Endothelial cell of umbilical vein (primary cell): ENCODE measurements at regions not wholly inside any gene's neighbourhood (a gene's known extent, or its start where the extent isn't known, plus 50 kb on each side); places are given as distances from the start of the nearest gene placed in this dataset.

ENCODE experiments used
- CTCF ChIP-seq, 2 donors: IDR thresholded peaks; 1 replicate in 1 of 2; 2 replicates in 1 of 2; pipeline ENCODE4 v1.5.1; 2011; ENCODE audit warnings: low read length in 2 of 2, mild to moderate bottlenecking in 2 of 2, moderate library complexity in 2 of 2, control low read depth in 1 of 2, inconsistent platforms in 1 of 2, low read depth in 1 of 2; ENCODE audit not compliant: insufficient read depth in 1 of 2; ENCODE audit errors: extremely low read depth in 1 of 2
- EZH2 ChIP-seq: IDR thresholded peaks from 2 replicates; pipeline ENCODE4 v1.6.1; 2012; ENCODE audit warnings: borderline replicate concordance, low read depth, mild to moderate bottlenecking, moderate library complexity, low read length, inconsistent platforms; ENCODE audit not compliant: severe bottlenecking
- FOS ChIP-seq: IDR thresholded peaks from 2 replicates; pipeline ENCODE4 v1.6.1; 2011; ENCODE audit warnings: mild to moderate bottlenecking, low read length, moderate library complexity, borderline replicate concordance; ENCODE audit not compliant: insufficient read depth
- MAX ChIP-seq: IDR thresholded peaks from 2 replicates; pipeline ENCODE4 v1.6.1; 2011; ENCODE audit not compliant: insufficient read depth, insufficient read length
- POLR2A ChIP-seq: IDR thresholded peaks from 2 replicates; pipeline ENCODE4 v1.6.1; 2012; ENCODE audit warnings: low read depth, mild to moderate bottlenecking, control low read depth, low read length
- POLR2AphosphoS5 ChIP-seq: IDR thresholded peaks from 2 replicates; pipeline ENCODE4 v1.6.1; 2012; ENCODE audit warnings: low read depth, mild to moderate bottlenecking, control low read depth, low read length, moderate library complexity; ENCODE audit not compliant: insufficient read depth

- TF ChIP-seq CTCF (IDR thresholded peaks at IDR 0.05; ENCODE audit: extremely low read depth in 1 of 2, insufficient read depth in 1 of 2, low read depth in 1 of 2, low read length in 2 of 2) (no peak), POLR2A (no peak), EZH2 (no peak), FOS (no peak), POLR2AphosphoS5 (no peak), MAX (no peak)
Observed at GRCh38 chr6:98443633-98444032, 390.7 kb upstream of the POU3F2 start.
